H1 (cell line): ENCODE measurements at regions not wholly inside any gene's neighbourhood (a gene's known extent, or its start where the extent isn't known, plus 50 kb on each side); places are given as distances from the start of the nearest gene placed in this dataset.

Experiments used
- CTCF ChIA-PET: fragments of 300-600 bp; sonication (Branson Sonifier 250); formaldehyde crosslinking; loops from one replicate; lab custom pipeline; 2021; ENCODE audit not compliant: partially characterized antibody; lab: Charles Lee
- POLR2A ChIA-PET: fragments of 300-600 bp; sonication (Branson Sonifier 250); formaldehyde crosslinking; loops from one replicate; lab custom pipeline; 2021; ENCODE audit warnings: inconsistent platforms; ENCODE audit not compliant: partially characterized antibody; lab: Charles Lee
- DNase-seq, 2 experiments: peaks; one replicate each; pipeline versions ENCODE4 v3.0.0 to v3.0.0-alpha.2; 2010 to 2022; ENCODE audit warnings: low spot score in 2 of 2, low read depth in 1 of 2, mixed read lengths in 1 of 2
- FAIRE-seq: peaks from 2 replicates; lab custom pipeline; 2011; peaks lifted over from hg19 to GRCh38; lab: Jason Lieb, UNC
- H2AFZ ChIP-seq: 2 replicates; pipeline ENCODE4 v1.8.1; 2012; ENCODE audit warnings: low read length, inconsistent platforms
- H2AK5ac ChIP-seq: 2 replicates; pipeline ENCODE4 v1.6.1; 2013; ENCODE audit warnings: low read depth, low read length
- H2BK120ac ChIP-seq: replicated peaks from 2 replicates; pipeline ENCODE3; 2013; ENCODE audit warnings: low read depth, low read length, inconsistent platforms
- H2BK12ac ChIP-seq: 2 replicates; pipeline ENCODE4 v1.6.1; 2013; ENCODE audit warnings: low read depth, low read length
- H2BK15ac ChIP-seq: 2 replicates; pipeline ENCODE4 v1.6.1; 2013; ENCODE audit warnings: low read length
- H2BK20ac ChIP-seq: 2 replicates; pipeline ENCODE4 v1.6.1; 2013; ENCODE audit warnings: low read length
- H2BK5ac ChIP-seq: 2 replicates; pipeline ENCODE4 v1.6.1; 2013; ENCODE audit warnings: low read depth, low read length
- H3K14ac ChIP-seq: 2 replicates; pipeline ENCODE4 v1.6.1; 2013; ENCODE audit warnings: inconsistent platforms; ENCODE audit not compliant: insufficient read length
- H3K18ac ChIP-seq: 2 replicates; pipeline ENCODE4 v1.6.1; 2013; ENCODE audit warnings: low read length; ENCODE audit errors: extremely low read depth
- H3K23ac ChIP-seq: 2 replicates; pipeline ENCODE4 v1.6.1; 2013; ENCODE audit warnings: inconsistent platforms; ENCODE audit not compliant: insufficient read length
- H3K23me2 ChIP-seq: 2 replicates; pipeline ENCODE4 v1.6.1; 2013; ENCODE audit warnings: low read depth, low read length
- H3K27ac ChIP-seq: 2 replicates; pipeline ENCODE4 v1.6.1; 2011; ENCODE audit warnings: low read depth, low read length, inconsistent platforms
- H3K27me3 ChIP-seq, 4 experiments: replicated peaks in 1 of 4; 1 replicate in 1 of 4; 2 replicates in 3 of 4; pipeline versions ENCODE4 v1.6.1 to v1.8.1; 2011 to 2013; ENCODE audit warnings: low read length in 3 of 4, mild to moderate bottlenecking in 3 of 4, inconsistent platforms in 2 of 4, mixed read lengths in 2 of 4, moderate library complexity in 1 of 4; ENCODE audit not compliant: control insufficient read depth in 3 of 4, insufficient read depth in 3 of 4; ENCODE audit errors: extremely low read depth in 1 of 4
- H3K36me3 ChIP-seq, 4 experiments: 2 replicates each; pipeline versions ENCODE4 v1.6.1 to v1.8.1; 2011 to 2013; ENCODE audit warnings: mild to moderate bottlenecking in 4 of 4, low read length in 3 of 4, moderate library complexity in 2 of 4, control low read depth in 1 of 4, inconsistent platforms in 1 of 4; ENCODE audit not compliant: insufficient read depth in 4 of 4, control insufficient read depth in 2 of 4
- H3K4ac ChIP-seq: replicated peaks from 2 replicates; pipeline ENCODE3; 2013; ENCODE audit warnings: low read length, low read depth, mixed read lengths, inconsistent platforms; ENCODE audit not compliant: insufficient read length
- H3K4me1 ChIP-seq, 4 experiments: replicated peaks in 1 of 4; 1 replicate in 1 of 4; 2 replicates in 3 of 4; pipeline versions ENCODE4 v1.6.1 to v1.8.1; 2011 to 2013; ENCODE audit warnings: low read length in 3 of 4, inconsistent platforms in 2 of 4, mixed read lengths in 1 of 4; ENCODE audit not compliant: insufficient read depth in 4 of 4, control insufficient read depth in 3 of 4
- H3K4me2 ChIP-seq, 2 experiments: 2 replicates each; pipeline versions ENCODE4 v1.6.1 to v1.8.1; 2011 to 2013; ENCODE audit warnings: low read depth in 2 of 2, low read length in 2 of 2, control low read depth in 1 of 2, inconsistent platforms in 1 of 2, mild to moderate bottlenecking in 1 of 2; ENCODE audit not compliant: insufficient read depth in 1 of 2
- H3K4me3 ChIP-seq, 4 experiments: fragments of 200-600, 300-600 bp in 1 of 4; sonication (generic), shearing (Covaris generic), sonication (Bioruptor Twin) in 1 of 4; 2 replicates each; pipeline versions ENCODE4 v1.5.1 to v1.8.1; 2011 to 2016; ENCODE audit warnings: low read length in 4 of 4, low read depth in 3 of 4, control low read depth in 2 of 4, inconsistent platforms in 2 of 4, mild to moderate bottlenecking in 2 of 4, mixed read lengths in 1 of 4, moderate library complexity in 1 of 4; ENCODE audit not compliant: insufficient read depth in 2 of 4; ENCODE audit errors: extremely low read depth in 1 of 4
- H3K56ac ChIP-seq: replicated peaks from 2 replicates; pipeline ENCODE3; 2013; ENCODE audit warnings: low read depth, mild to moderate bottlenecking, mixed read lengths, low read length, inconsistent platforms; ENCODE audit not compliant: insufficient read length
- H3K79me1 ChIP-seq: 2 replicates; pipeline ENCODE4 v1.6.1; 2013; ENCODE audit warnings: low read depth, low read length, control low read depth
- H3K79me2 ChIP-seq, 2 experiments: 2 replicates each; pipeline versions ENCODE4 v1.6.1 to v1.8.1; 2012 to 2013; ENCODE audit warnings: low read length in 2 of 2, mild to moderate bottlenecking in 2 of 2, inconsistent platforms in 1 of 2; ENCODE audit not compliant: insufficient read depth in 2 of 2, control insufficient read depth in 1 of 2
- H3K9ac ChIP-seq, 4 experiments: replicated peaks in 1 of 4; 1 replicate in 1 of 4; 2 replicates in 3 of 4; pipeline versions ENCODE4 v1.6.1 to v1.8.1; 2011 to 2013; ENCODE audit warnings: low read depth in 3 of 4, low read length in 3 of 4, control low read depth in 2 of 4, mild to moderate bottlenecking in 2 of 4, moderate library complexity in 2 of 4, inconsistent platforms in 1 of 4; ENCODE audit errors: extremely low read depth in 1 of 4
- H3K9me3 ChIP-seq, 2 experiments: 2 replicates each; pipeline versions ENCODE4 v1.6.1 to v1.8.1; 2012 to 2013; ENCODE audit warnings: mild to moderate bottlenecking in 2 of 2, moderate library complexity in 2 of 2, control low read depth in 1 of 2, inconsistent platforms in 1 of 2, low read depth in 1 of 2, low read length in 1 of 2, mixed read lengths in 1 of 2; ENCODE audit not compliant: insufficient read depth in 2 of 2
- H4K20me1 ChIP-seq, 2 experiments: replicated peaks in 1 of 2; 2 replicates each; pipeline versions ENCODE3 to v1.8.1; 2011 to 2013; ENCODE audit warnings: inconsistent platforms in 2 of 2, low read length in 2 of 2, mild to moderate bottlenecking in 1 of 2; ENCODE audit not compliant: insufficient read depth in 2 of 2, control insufficient read depth in 1 of 2
- H4K5ac ChIP-seq: 2 replicates; pipeline ENCODE4 v1.6.1; 2013; ENCODE audit warnings: low read length, low read depth, mixed read lengths, inconsistent platforms; ENCODE audit not compliant: insufficient read length
- H4K8ac ChIP-seq: 2 replicates; pipeline ENCODE4 v1.8.0; 2013; ENCODE audit warnings: mild to moderate bottlenecking, moderate library complexity, low read length, inconsistent platforms; ENCODE audit not compliant: insufficient read depth; ENCODE audit errors: extremely low read depth
- H4K91ac ChIP-seq: replicated peaks from 2 replicates; pipeline ENCODE3; 2013; ENCODE audit warnings: low read length, mixed read lengths, inconsistent platforms; ENCODE audit not compliant: insufficient read length
- CBX5 ChIP-seq: fragments of 300-800, 300-1000 bp; sonication (generic); IDR thresholded peaks from 2 replicates; pipeline ENCODE4 v1.7.1; 2016; ENCODE audit warnings: antibody characterized with exemption, low read length, low read depth
- CBX8 ChIP-seq: fragments of 300-800, 300-1000 bp; sonication (generic); IDR thresholded peaks from 2 replicates; pipeline ENCODE4 v1.7.1; 2016; ENCODE audit warnings: low read depth, low read length, borderline replicate concordance
- GTF2F1 ChIP-seq: IDR thresholded peaks from 2 replicates; pipeline ENCODE4 v1.6.1; 2012; ENCODE audit warnings: low read depth, low read length, improper control_type of control experiment, borderline replicate concordance
- HDAC6 ChIP-seq: IDR thresholded peaks from one replicate; pipeline ENCODE4 v1.7.1; 2012; ENCODE audit warnings: low read depth, mild to moderate bottlenecking, inconsistent platforms, low read length, moderate library complexity
- MAX ChIP-seq: IDR thresholded peaks from 2 replicates; pipeline ENCODE4 v1.6.1; 2012; ENCODE audit warnings: inconsistent platforms
- NANOG ChIP-seq: IDR thresholded peaks from 2 replicates; pipeline ENCODE4 v1.6.1; 2011; ENCODE audit warnings: low read length, low read depth, mild to moderate bottlenecking, inconsistent platforms; ENCODE audit not compliant: insufficient read depth, poor library complexity, severe bottlenecking
- SP2 ChIP-seq: IDR thresholded peaks from 2 replicates; pipeline ENCODE4 v1.6.1; 2012; ENCODE audit warnings: mild to moderate bottlenecking, low read length, inconsistent platforms
- WGBS, 2 experiments: shearing (Covaris generic) in 1 of 2; methylation state at CpG; one replicate each; pipeline versions ENCODE4 v1.1.6 to v1.1.7; 2013 to 2015; ENCODE audit warnings: low lambda C conversion rate in 2 of 2, mixed read lengths in 2 of 2, inconsistent platforms in 1 of 2, low coverage in 1 of 2, missing lambda C conversion rate in 1 of 2; ENCODE audit not compliant: insufficient replicate concordance in 2 of 2, insufficient coverage in 1 of 2, insufficient read length in 1 of 2; ENCODE audit errors: extremely low coverage in 1 of 2, missing lambda C conversion rate in 1 of 2; 5-methylcytosine and 5-hydroxymethylcytosine counted together

- Histone ChIP-seq H3K18ac (no peak overlapping the region), H3K4me2 (no peak overlapping the region), H3K4me1 (no peaks in the 10 kb centered on the region), H3K4ac (no peak overlapping the region), H4K8ac (no peak overlapping the region), H3K56ac (no peak overlapping the region), H3K79me2 (no peaks in the 10 kb centered on the region), H3K27ac (no peak overlapping the region), H3K27me3 (no peaks in the 10 kb centered on the region), H3K23me2 (no peaks in the 10 kb centered on the region), H2BK5ac (no peak overlapping the region), H3K14ac (no peak overlapping the region), H2AFZ (no peak overlapping the region), H4K91ac (no peak overlapping the region), H3K9ac (no peak overlapping the region), H2BK20ac (no peak overlapping the region), H2AK5ac (no peak overlapping the region), H2BK12ac (no peak overlapping the region), H2BK120ac (no peak overlapping the region), H4K20me1 (no peaks in the 10 kb centered on the region), H3K23ac (no peak overlapping the region), H3K36me3 (no peaks in the 10 kb centered on the region), H2BK15ac (no peak overlapping the region), H3K4me3 (no peak overlapping the region), H3K79me1 (no peaks in the 10 kb centered on the region), H4K5ac (no peak overlapping the region), H3K9me3 (no peaks in the 10 kb centered on the region)
- TF ChIP-seq SP2: no peak
- TF ChIP-seq HDAC6: no peak
- TF ChIP-seq NANOG: no peak
- TF ChIP-seq CBX8: no peak
- no peak for TF ChIP-seq CBX5
- TF ChIP-seq GTF2F1: no peak
- TF ChIP-seq MAX: no peak
- CTCF ChIA-PET: interaction anchor here (0.8 kb wide), 1 partner anchor 876 kb away, joined by 3 read pairs; no protein-coding TSS in a partner anchor
- POLR2A ChIA-PET: no interaction called here
- 91% methylated on average over 1 of the region's 1 CpG; no CpG with 5 or more reads in 1 of the 2 experiments for WGBS, 2 experiments
- no peak for DNase-seq
- FAIRE-seq: no peak
These were observed 1316.8 kb upstream of the RAG2 start for GRCh38 chr11:37914859-37915258.
